Prostate gland (tissue), 2 donors: ENCODE measurements at regions not wholly inside any gene's neighbourhood (a gene's known extent, or its start where the extent isn't known, plus 50 kb on each side); places are given as distances from the start of the nearest gene placed in this dataset.

Source experiments
- DNase-seq: peaks from one replicate; pipeline ENCODE4 v3.0.0-alpha.2; 2019; ENCODE audit warnings: low spot score
- H3K27ac ChIP-seq, 2 donors: fragments of 200-600 bp; sonication (generic); 2 replicates each; pipeline ENCODE4 v1.5.1; 2017 to 2019
- H3K27me3 ChIP-seq: fragments of 200-600 bp; sonication (generic); replicated peaks from 2 replicates; pipeline ENCODE4 v1.5.1; 2019; ENCODE audit not compliant: insufficient read depth
- H3K36me3 ChIP-seq, 2 donors: fragments of 200-600 bp; sonication (generic); 1 replicate in 1 of 2; 2 replicates in 1 of 2; pipeline versions ENCODE4 v1.5.1 to v1.8.1; 2017 to 2019
- H3K4me1 ChIP-seq: fragments of 200-600 bp; sonication (generic); replicated peaks from 2 replicates; pipeline ENCODE4 v1.5.1; 2019
- H3K4me3 ChIP-seq, 2 donors: fragments of 200-600 bp; sonication (generic); 2 replicates each; pipeline ENCODE4 v1.5.1; 2017 to 2019
- H3K9me3 ChIP-seq: fragments of 200-600 bp; sonication (generic); 2 replicates; pipeline ENCODE4 v1.5.1; 2017
- POLR2A ChIP-seq: fragments of 450-650 bp; IDR thresholded peaks from one replicate; pipeline ENCODE4 v1.6.1; 2016; ENCODE audit warnings: antibody characterized with exemption, mild to moderate bottlenecking
- POLR2AphosphoS5 ChIP-seq: sonication (generic); formaldehyde crosslinking; IDR thresholded peaks from one replicate; pipeline ENCODE4 v1.6.1; 2017; ENCODE audit warnings: antibody characterized with exemption
- WGBS: methylation state at CpG from one replicate; pipeline ENCODE4 v1.1.5; 2018; 5-methylcytosine and 5-hydroxymethylcytosine counted together
- intact Hi-C: fragments of 100-400 bp; cut with DNase I; formaldehyde crosslinking; loops from one replicate; pipeline ENCODE4 v1.14.2; 2022
- TF ChIP-seq, protein P1 (sequence below), 4 experiments: fragments of 200-600 bp in 2 of 4; fragments of 450-650 bp in 2 of 4; sonication (generic) in 2 of 4; IDR thresholded peaks; 1 replicate in 3 of 4; 2 replicates in 1 of 4; pipeline ENCODE4 v1.5.1; 2016 to 2019; ENCODE audit warnings: antibody characterized with exemption in 4 of 4, mild to moderate bottlenecking in 2 of 4, moderate library complexity in 2 of 4

DNA sequence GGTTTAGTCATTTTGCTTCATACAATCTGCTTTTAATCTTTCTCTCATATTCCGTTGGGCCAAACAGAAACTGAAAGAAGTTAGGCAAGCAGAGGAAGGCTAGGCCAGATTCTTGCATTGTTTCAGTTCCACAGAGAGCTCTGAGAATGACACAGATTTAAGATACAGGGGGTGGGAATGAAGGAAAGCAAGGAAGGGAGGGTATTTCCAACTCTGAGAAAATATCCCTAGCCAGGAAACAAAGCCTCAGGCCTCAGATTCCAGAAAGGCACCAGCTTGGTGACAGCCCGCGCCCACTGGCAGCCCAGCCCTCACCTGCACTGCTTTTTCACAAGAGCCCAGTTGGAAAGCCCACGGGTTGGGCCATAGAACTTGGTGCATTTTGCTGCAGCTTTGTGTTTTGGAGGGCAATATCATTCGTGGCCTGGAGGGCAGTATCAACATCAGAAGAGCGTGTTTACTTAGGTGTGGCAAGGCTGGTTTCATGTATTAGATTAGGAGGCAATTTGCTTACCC is 63.5 kb downstream of the ENC1 start:
- H3K9me3 ChIP-seq, result no peaks in the 10 kb centered on the region
- WGBS, result 61% methylated on average over 6 of the region's 6 CpGs

DNA sequence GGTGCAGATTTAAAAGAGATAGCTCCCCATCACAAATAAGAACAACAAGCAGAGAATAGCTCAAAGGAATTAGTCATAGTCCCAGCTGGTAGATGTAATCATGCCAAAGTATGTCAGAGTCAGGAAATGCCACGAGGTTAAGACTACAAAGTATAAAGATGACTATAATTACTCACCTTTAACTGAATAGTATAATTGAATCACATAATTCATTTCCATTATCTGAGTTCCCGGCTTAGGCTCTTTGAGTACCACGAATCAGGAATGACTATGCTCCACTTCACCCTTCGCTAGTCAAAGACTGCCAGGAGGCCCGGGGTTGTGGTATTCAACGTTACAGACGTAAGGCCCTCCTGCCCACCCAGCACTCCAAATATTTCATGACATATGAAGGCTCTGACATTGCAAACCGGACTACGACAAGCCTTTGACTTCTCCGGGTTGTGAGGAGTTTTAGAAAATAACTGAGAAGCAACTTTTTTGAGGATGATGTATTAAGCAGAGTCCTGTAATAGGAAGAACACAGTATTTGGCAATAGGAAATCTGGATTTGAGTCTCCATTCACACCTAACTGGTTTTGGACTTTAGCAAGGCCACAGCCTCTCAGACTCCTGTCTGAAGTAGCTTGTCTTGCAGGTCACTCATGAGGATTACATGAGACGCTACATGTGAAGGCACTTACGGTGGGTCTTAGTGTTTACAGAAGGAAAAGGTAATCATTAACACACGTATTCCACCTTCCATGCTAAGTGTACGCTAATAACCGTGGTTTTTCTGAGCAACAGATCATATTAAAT is 64.6 kb downstream of the ENC1 start:
- Histone ChIP-seq H3K4me1 (no peaks in the 10 kb centered on the region), H3K9me3 (no peaks in the 10 kb centered on the region), H3K27me3 (no peaks in the 10 kb centered on the region), H3K36me3 (no peaks in the 10 kb centered on the region), H3K4me3 (no peak overlapping the region), H3K27ac (peak overlapping the region in 1 of 2 donors; percentile 10)
- 71% methylated on average over 15 of the region's 15 CpGs for WGBS
- intact Hi-C loops, result no loop called here
- DNase-seq, result no peak
- TF ChIP-seq, protein P1, sequence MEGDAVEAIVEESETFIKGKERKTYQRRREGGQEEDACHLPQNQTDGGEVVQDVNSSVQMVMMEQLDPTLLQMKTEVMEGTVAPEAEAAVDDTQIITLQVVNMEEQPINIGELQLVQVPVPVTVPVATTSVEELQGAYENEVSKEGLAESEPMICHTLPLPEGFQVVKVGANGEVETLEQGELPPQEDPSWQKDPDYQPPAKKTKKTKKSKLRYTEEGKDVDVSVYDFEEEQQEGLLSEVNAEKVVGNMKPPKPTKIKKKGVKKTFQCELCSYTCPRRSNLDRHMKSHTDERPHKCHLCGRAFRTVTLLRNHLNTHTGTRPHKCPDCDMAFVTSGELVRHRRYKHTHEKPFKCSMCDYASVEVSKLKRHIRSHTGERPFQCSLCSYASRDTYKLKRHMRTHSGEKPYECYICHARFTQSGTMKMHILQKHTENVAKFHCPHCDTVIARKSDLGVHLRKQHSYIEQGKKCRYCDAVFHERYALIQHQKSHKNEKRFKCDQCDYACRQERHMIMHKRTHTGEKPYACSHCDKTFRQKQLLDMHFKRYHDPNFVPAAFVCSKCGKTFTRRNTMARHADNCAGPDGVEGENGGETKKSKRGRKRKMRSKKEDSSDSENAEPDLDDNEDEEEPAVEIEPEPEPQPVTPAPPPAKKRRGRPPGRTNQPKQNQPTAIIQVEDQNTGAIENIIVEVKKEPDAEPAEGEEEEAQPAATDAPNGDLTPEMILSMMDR (IDR thresholded peaks at IDR 0.05), result no peak
- no peak for TF ChIP-seq POLR2A
- TF ChIP-seq POLR2AphosphoS5, result peak; percentile 17

More for the DNA sequence above, 63.5 kb downstream of the ENC1 start:
- Histone ChIP-seq H3K27me3 (no peaks in the 10 kb centered on the region), H3K36me3 (no peaks in the 10 kb centered on the region), H3K27ac (peak overlapping the region in 1 of 2 donors; percentile 36), H3K4me1 (no peaks in the 10 kb centered on the region), H3K4me3 (no peak overlapping the region)
- no peak for TF ChIP-seq POLR2AphosphoS5
- TF ChIP-seq POLR2A, result no peak
- TF ChIP-seq, protein P1 (IDR thresholded peaks at IDR 0.05), result no peak
- intact Hi-C loops, result no loop called here
- no peak for DNase-seq

DNA sequence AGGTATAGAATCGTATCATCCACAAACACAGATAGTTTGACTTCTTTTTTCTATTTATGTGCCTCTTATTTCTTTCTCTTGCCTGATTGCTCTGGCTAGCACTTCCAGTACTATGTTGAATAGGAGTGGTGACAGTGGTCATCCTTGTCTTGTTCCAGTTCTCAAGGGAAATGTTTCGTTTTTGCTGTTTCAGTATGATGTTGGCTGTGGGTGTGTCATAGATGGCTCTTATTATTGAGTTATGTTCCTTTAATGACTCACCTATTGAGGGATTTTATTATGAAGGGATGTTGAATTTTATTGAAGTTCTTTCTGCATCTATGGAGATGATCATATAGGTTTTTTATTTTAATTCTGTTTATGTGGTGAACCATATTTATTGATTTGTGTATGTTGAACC is 70.3 kb downstream of the ENC1 start:
- WGBS, result 92% methylated on average over 2 of the region's 2 CpGs

DNA sequence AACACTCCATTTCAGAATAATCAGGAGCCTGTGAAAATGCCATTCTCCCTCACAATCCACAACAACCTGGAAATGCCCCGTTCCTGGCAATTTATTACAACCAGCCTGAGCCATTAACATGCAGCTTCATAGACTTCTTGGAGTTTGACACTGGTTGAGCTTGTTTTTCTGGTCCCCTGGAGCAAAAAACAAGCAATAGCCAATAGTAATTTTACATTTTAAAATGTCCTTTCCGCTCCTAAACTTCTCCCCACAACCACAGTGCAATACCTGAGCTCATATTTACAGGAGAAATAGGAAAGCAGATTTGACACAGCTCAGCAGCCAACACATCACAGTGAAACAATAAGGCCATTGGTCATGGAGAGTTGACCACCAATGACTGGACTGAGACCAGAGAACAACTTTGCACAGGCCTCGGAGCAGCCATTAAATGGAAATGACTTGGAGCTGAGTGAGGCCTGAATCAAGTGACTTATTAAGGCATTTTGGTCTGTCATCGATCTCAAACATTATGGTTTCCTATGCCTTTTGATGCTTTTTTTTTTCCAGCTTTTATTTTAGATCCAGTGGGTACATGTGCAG is 73.0 kb downstream of the ENC1 start:
- intact Hi-C loops, result no loop called here
- H3K27ac ChIP-seq, result peak overlapping the region in 1 of 2 donors; percentile 2
- no peaks in the 10 kb centered on the region for H3K9me3 ChIP-seq
- H3K27me3 ChIP-seq, result no peaks in the 10 kb centered on the region
- H3K4me1 ChIP-seq, result no peaks in the 10 kb centered on the region
- TF ChIP-seq, protein P1 (IDR thresholded peaks at IDR 0.05), result no peak
- peak; percentile 56 for TF ChIP-seq POLR2AphosphoS5
- DNase-seq, result peak; percentile 60
- H3K36me3 ChIP-seq, result no peaks in the 10 kb centered on the region
- 42% methylated on average over 4 of the region's 4 CpGs for WGBS
- no peak overlapping the region for H3K4me3 ChIP-seq

More for the DNA sequence above, 70.3 kb downstream of the ENC1 start:
- no peaks in the 10 kb centered on the region for H3K4me1 ChIP-seq
- H3K36me3 ChIP-seq, result no peaks in the 10 kb centered on the region
- no peaks in the 10 kb centered on the region for H3K27me3 ChIP-seq
- intact Hi-C loops, result no loop called here
- no peak for DNase-seq
- H3K27ac ChIP-seq, result no peak overlapping the region
- no peak overlapping the region for H3K4me3 ChIP-seq
- TF ChIP-seq, protein P1 (IDR thresholded peaks at IDR 0.05), result no peak
- TF ChIP-seq POLR2A (no peak), POLR2AphosphoS5 (no peak)
- H3K9me3 ChIP-seq, result no peaks in the 10 kb centered on the region
